GM12878 (cell line): ENCODE measurements at regions not wholly inside any gene's neighbourhood (a gene's known extent, or its start where the extent isn't known, plus 50 kb on each side); places are given as distances from the start of the nearest gene placed in this dataset.

Experiments
- ATAC-seq: fragments of 200-7000 bp; cut with Tn5 transposase; 3 replicates; pipeline ENCODE4 v1.9.1; 2020; ENCODE audit warnings: mild to moderate bottlenecking, moderate library complexity
- BruUV-seq: library from RNA; stranded (reverse); fragments of 400-500 nt; replicated peaks from 2 replicates; lab custom pipeline; 2021; lab: Mats Ljungman, UMichigan
- CTCF ChIA-PET: fragments of 300-600 bp; sonication (Branson Sonifier 250); formaldehyde crosslinking; extraction: SDS; loops from one replicate; lab custom pipeline; 2021; ENCODE audit warnings: inconsistent platforms; lab: Yijun Ruan, JAX
- POLR2A ChIA-PET: fragments of 350-600 bp; formaldehyde crosslinking; extraction: SDS; loops from one replicate; lab custom pipeline; 2021; ENCODE audit warnings: inconsistent platforms; lab: Charles Lee
- RAD21 ChIA-PET: fragments of 300-600 bp; sonication (Branson Sonifier 250); formaldehyde crosslinking; loops from one replicate; lab custom pipeline; 2023; ENCODE audit warnings: antibody characterized with exemption; ENCODE audit not compliant: unreplicated experiment; lab: Charles Lee
- SMC1A ChIA-PET: fragments of 300-600 bp; sonication (Branson Sonifier 250); formaldehyde crosslinking; loops from one replicate; lab custom pipeline; 2023; ENCODE audit not compliant: unreplicated experiment, uncharacterized antibody; lab: Charles Lee
- DNase-seq: peaks from one replicate; pipeline ENCODE4 v3.0.0-alpha.2; 2011; ENCODE audit warnings: low read depth, low spot score
- FAIRE-seq: peaks from 3 replicates; lab custom pipeline; 2011; peaks lifted over from hg19 to GRCh38; lab: Jason Lieb, UNC
- H2AFZ ChIP-seq: 2 replicates; pipeline ENCODE4 v1.6.0; 2011; ENCODE audit warnings: low read depth, low read length, control low read depth; ENCODE audit not compliant: control insufficient read depth
- H3K27ac ChIP-seq: 2 replicates; pipeline ENCODE4 v1.5.1; 2011; ENCODE audit warnings: control low read depth; ENCODE audit not compliant: control insufficient read depth, insufficient read depth
- H3K27me3 ChIP-seq, 2 experiments: replicated peaks in 1 of 2; 2 replicates each; pipeline versions ENCODE4 v1.6.0 to v1.6.1; 2011; ENCODE audit warnings: low read length in 1 of 2; ENCODE audit not compliant: control insufficient read depth in 2 of 2, insufficient read depth in 2 of 2
- H3K36me3 ChIP-seq, 2 experiments: 2 replicates each; pipeline ENCODE4 v1.5.1; 2011; ENCODE audit warnings: low read length in 1 of 2; ENCODE audit not compliant: control insufficient read depth in 2 of 2, insufficient read depth in 2 of 2
- H3K4me1 ChIP-seq: 2 replicates; pipeline ENCODE4 v1.6.1; 2011; ENCODE audit warnings: mild to moderate bottlenecking, low read length, moderate library complexity, mixed read lengths; ENCODE audit not compliant: control insufficient read depth, insufficient read depth
- H3K4me2 ChIP-seq: 2 replicates; pipeline ENCODE4 v1.6.0; 2011; ENCODE audit warnings: control low read depth; ENCODE audit not compliant: control insufficient read depth, insufficient read depth
- H3K4me3 ChIP-seq: fragments of 200-600 bp; sonication (generic); 2 replicates; pipeline ENCODE4 v1.5.1; 2016
- H3K79me2 ChIP-seq: 2 replicates; pipeline ENCODE4 v1.6.0; 2011; ENCODE audit warnings: low read length; ENCODE audit not compliant: control insufficient read depth, insufficient read depth
- H3K9ac ChIP-seq: 2 replicates; pipeline ENCODE4 v1.8.0; 2011; ENCODE audit warnings: low read length, control low read depth, mixed read lengths; ENCODE audit not compliant: control insufficient read depth, insufficient read depth
- H3K9me3 ChIP-seq: replicated peaks from 3 replicates; pipeline ENCODE4 v1.5.1; 2011; ENCODE audit warnings: mild to moderate bottlenecking, low read length; ENCODE audit not compliant: control insufficient read depth, insufficient read depth
- H4K20me1 ChIP-seq: 2 replicates; pipeline ENCODE4 v1.6.0; 2011; ENCODE audit not compliant: control insufficient read depth, insufficient read depth
- ATF7 ChIP-seq: fragments of 450-650 bp; IDR thresholded peaks from 2 replicates; pipeline ENCODE4 v1.6.1; 2016; ENCODE audit warnings: low read depth, mild to moderate bottlenecking
- CHD1 ChIP-seq: IDR thresholded peaks from 2 replicates; pipeline ENCODE4 v1.6.1; 2012; ENCODE audit warnings: low read depth, low read length, improper control_type of control experiment
- CHD4 ChIP-seq: fragments of 200-600 bp; sonication (generic); IDR thresholded peaks from 2 replicates; pipeline ENCODE4 v1.6.1; 2016; ENCODE audit warnings: mild to moderate bottlenecking
- HCFC1 ChIP-seq: fragments of 150-350 bp; IDR thresholded peaks from 2 replicates; pipeline ENCODE4 v1.6.1; 2014; ENCODE audit warnings: low read length
- IRF4 ChIP-seq: IDR thresholded peaks from 2 replicates; pipeline ENCODE4 v1.6.1; 2011; ENCODE audit warnings: low read depth, low read length
- KAT2A ChIP-seq: conservative IDR thresholded peaks from 2 replicates; pipeline ENCODE4 v1.6.1; 2011; ENCODE audit warnings: low read depth, low read length; ENCODE audit not compliant: control insufficient read depth
- MEF2A ChIP-seq: IDR thresholded peaks from 2 replicates; pipeline ENCODE4 v1.6.1; 2011; ENCODE audit warnings: low read depth, mild to moderate bottlenecking, low read length, moderate library complexity; ENCODE audit not compliant: insufficient read depth
- POU2F2 ChIP-seq: IDR thresholded peaks from 3 replicates; pipeline ENCODE4 v1.6.1; 2011; ENCODE audit warnings: low read depth, mild to moderate bottlenecking, low read length, borderline replicate concordance
- RFX5 ChIP-seq: IDR thresholded peaks from 2 replicates; pipeline ENCODE4 v1.6.1; 2011; ENCODE audit warnings: low read depth, low read length, improper control_type of control experiment
- SMAD5 ChIP-seq: IDR thresholded peaks from 2 replicates; pipeline ENCODE4 v1.6.1; 2016; ENCODE audit warnings: antibody characterized with exemption, low read depth
- SP1 ChIP-seq: IDR thresholded peaks from one replicate; pipeline ENCODE4 v1.6.1; 2011; ENCODE audit warnings: low read depth, low read length
- STAT3 ChIP-seq: IDR thresholded peaks from 2 replicates; pipeline ENCODE4 v1.6.1; 2011; ENCODE audit warnings: low read depth, low read length, improper control_type of control experiment
- TCF12 ChIP-seq: IDR thresholded peaks from 2 replicates; pipeline ENCODE4 v1.6.1; 2011; ENCODE audit warnings: low read depth, mild to moderate bottlenecking, low read length
- ZBED1 ChIP-seq: IDR thresholded peaks from 2 replicates; pipeline ENCODE4 v1.6.1; 2016; ENCODE audit warnings: borderline replicate concordance
- WGBS: methylation state at CpG from one replicate; pipeline ENCODE4 v1.1.6; 2016; ENCODE audit warnings: low lambda C conversion rate; ENCODE audit not compliant: insufficient replicate concordance, insufficient coverage; ENCODE audit errors: missing lambda C conversion rate; 5-methylcytosine and 5-hydroxymethylcytosine counted together
- in situ Hi-C: fragments of 300-500 bp; cut with MboI; formaldehyde crosslinking; loops from 9 replicates; pipeline ENCODE4 v1.14.3; 2018; ENCODE audit warnings: mixed read lengths
- intact Hi-C: fragments of 100-400 bp; cut with micrococcal nuclease; formaldehyde crosslinking; loops from one replicate; pipeline ENCODE4 v1.14.2; 2022; ENCODE audit not compliant: unreplicated experiment
- TF ChIP-seq, protein P1 (sequence below): IDR thresholded peaks from 2 replicates; pipeline ENCODE4 v1.6.1; 2011; ENCODE audit warnings: low read depth, mild to moderate bottlenecking, low read length, moderate library complexity, borderline replicate concordance; ENCODE audit errors: extremely low read depth
- TF ChIP-seq, protein P2 (sequence below): IDR thresholded peaks from 2 replicates; pipeline ENCODE4 v1.6.1; 2011; ENCODE audit warnings: mild to moderate bottlenecking, low read depth, low read length, moderate library complexity; ENCODE audit not compliant: insufficient replicate concordance

DNA sequence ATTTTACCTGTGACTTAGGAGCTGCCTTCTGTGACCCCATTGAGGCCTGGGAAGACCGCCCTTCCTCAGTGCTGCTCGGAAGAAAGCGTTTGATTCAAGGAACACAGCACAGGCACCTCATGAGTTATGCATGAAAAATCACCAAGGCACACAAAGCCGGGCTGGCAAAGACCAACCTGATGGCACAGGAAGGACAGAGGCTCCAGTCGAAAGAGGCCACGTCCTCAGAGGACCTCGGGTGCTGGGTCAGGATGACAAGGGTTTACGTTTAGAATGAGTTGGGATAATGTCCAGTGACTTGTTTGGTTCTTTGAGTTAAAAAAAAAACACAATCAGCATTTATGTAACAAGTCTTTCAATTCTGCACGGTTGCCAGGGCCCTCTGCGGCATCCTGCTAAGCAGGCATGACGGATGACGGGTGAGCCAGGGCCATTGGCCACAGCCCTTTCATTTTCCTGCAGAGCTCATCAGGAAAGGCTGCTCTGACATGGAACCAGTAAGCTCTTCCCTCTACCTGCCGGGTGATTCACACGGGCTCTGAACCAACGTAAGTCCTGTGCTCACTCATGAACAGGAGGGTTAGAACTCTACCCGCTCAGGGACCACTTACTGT, 112.8 kb downstream of the DACT2 start:
- Histone ChIP-seq H2AFZ (no peak overlapping the region), H3K9ac (no peak overlapping the region), H3K79me2 (no peaks in the 10 kb centered on the region), H3K4me3 (no peak overlapping the region), H4K20me1 (no peaks in the 10 kb centered on the region), H3K4me1 (no peaks in the 10 kb centered on the region), H3K27ac (no peak overlapping the region), H3K36me3 (no peaks in the 10 kb centered on the region), H3K9me3 (no peaks in the 10 kb centered on the region), H3K27me3 (no peaks in the 10 kb centered on the region), H3K4me2 (no peak overlapping the region)
- DNase-seq: no peak
- BruUV-seq: no TSS peak
- ChIA-PET POLR2A (no interaction called here), SMC1A (no interaction called here), RAD21 (no interaction called here), CTCF (no interaction called here)
- no peak for TF ChIP-seq ATF7
- TF ChIP-seq CHD1: no peak
- TF ChIP-seq CHD4: no peak
- no peak for TF ChIP-seq POU2F2
- no peak for TF ChIP-seq MEF2A
- no peak for TF ChIP-seq ZBED1
- TF ChIP-seq TCF12: no peak
- no peak for TF ChIP-seq HCFC1
- TF ChIP-seq SMAD5: no peak
- no peak for TF ChIP-seq STAT3
- no peak for FAIRE-seq
- WGBS: 42% methylated on average over 16 of the region's 16 CpGs
- no peak for ATAC-seq
- intact Hi-C loops (no loop called here), in situ Hi-C loops (no loop called here)

DNA sequence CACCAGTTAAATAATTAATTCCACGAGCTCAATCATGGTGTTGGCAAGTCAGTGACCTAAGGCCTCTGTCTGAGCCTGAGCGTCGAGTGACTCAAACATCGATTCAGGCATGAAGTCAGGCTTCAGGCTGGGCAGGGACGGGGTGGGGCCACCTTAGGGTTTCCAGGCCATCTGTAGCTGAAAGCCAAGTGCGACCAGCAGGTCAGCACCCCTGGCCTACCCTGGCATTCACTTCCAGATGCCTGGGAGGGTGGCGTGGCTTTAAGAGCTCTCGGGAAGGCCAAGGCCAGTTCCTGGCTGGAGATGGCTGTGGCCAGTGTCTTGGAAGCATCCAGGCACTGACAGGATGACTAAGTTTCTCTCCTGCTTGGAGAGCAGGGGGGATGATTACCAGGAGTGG, 113.4 kb downstream of the DACT2 start:
- Histone ChIP-seq H3K27me3 (no peaks in the 10 kb centered on the region), H2AFZ (no peak overlapping the region), H3K9me3 (no peaks in the 10 kb centered on the region), H4K20me1 (no peaks in the 10 kb centered on the region), H3K9ac (no peak overlapping the region), H3K79me2 (no peaks in the 10 kb centered on the region), H3K27ac (no peak overlapping the region), H3K4me2 (no peak overlapping the region), H3K4me3 (no peak overlapping the region), H3K4me1 (no peaks in the 10 kb centered on the region), H3K36me3 (no peaks in the 10 kb centered on the region)
- no TSS peak for BruUV-seq
- ChIA-PET RAD21 (no interaction called here), POLR2A (no interaction called here), CTCF (no interaction called here), SMC1A (no interaction called here)
- in situ Hi-C loops: no loop called here
- intact Hi-C loops: no loop called here
- DNase-seq (no peak), FAIRE-seq (no peak), ATAC-seq (no peak)
- 26% methylated on average over 8 of the region's 8 CpGs for WGBS
- TF ChIP-seq RFX5 (no peak), KAT2A (no peak), SP1 (no peak), IRF4 (no peak)
- TF ChIP-seq, protein P1, sequence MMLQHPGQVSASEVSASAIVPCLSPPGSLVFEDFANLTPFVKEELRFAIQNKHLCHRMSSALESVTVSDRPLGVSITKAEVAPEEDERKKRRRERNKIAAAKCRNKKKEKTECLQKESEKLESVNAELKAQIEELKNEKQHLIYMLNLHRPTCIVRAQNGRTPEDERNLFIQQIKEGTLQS: no peak
- TF ChIP-seq, protein P2, sequence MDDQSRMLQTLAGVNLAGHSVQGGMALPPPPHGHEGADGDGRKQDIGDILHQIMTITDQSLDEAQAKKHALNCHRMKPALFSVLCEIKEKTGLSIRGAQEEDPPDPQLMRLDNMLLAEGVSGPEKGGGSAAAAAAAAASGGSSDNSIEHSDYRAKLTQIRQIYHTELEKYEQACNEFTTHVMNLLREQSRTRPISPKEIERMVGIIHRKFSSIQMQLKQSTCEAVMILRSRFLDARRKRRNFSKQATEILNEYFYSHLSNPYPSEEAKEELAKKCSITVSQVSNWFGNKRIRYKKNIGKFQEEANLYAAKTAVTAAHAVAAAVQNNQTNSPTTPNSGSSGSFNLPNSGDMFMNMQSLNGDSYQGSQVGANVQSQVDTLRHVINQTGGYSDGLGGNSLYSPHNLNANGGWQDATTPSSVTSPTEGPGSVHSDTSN: no peak
